DMS53 (cell line): ENCODE measurements at regions not wholly inside any gene's neighbourhood (a gene's known extent, or its start where the extent isn't known, plus 50 kb on each side); places are given as distances from the start of the nearest gene placed in this dataset.

Source experiments
- DNase-seq: peaks from one replicate; lab custom pipeline; 2025; lab: John Stamatoyannopoulos, UW

DNA sequence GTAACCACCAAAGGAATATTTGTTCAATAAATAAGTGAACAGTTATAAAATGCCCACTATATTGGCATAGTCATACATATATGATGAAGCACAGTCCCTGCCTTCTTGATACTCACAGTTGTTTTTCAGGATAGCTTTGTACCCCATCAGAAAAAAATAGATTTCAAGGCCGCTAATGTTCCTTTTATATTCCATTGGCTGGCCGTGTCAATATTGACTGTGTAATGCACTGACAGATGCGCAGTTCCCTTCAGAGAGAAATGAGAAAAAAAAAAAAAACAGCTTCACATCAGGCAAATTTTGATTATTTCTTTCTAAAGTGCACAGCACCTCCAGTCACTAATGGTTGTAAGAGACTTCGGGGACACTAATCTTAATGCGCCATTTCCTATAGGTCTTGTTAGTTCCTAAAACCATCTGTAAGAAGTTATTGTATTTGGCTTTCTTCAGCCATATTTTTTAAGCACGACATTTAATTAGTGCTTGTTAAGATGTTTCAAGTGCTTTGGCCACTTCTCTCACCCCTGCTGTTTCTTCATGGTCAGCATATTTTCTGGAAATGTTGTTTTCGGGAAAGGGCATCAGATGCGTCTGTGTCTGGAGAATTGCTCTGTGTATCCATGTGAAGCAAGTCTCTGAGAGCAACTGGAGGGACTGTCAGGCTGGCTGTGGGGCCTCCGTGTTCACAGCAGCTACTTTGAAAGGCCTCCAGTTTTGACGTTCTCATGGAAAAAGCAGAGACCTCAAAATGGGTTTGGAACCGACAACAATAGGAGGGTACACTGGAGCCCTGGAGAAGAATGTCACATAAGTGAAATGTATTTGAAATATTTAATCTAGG is 378.3 kb downstream of the MTX2 start:
- peak; percentile 69 for DNase-seq

DNA sequence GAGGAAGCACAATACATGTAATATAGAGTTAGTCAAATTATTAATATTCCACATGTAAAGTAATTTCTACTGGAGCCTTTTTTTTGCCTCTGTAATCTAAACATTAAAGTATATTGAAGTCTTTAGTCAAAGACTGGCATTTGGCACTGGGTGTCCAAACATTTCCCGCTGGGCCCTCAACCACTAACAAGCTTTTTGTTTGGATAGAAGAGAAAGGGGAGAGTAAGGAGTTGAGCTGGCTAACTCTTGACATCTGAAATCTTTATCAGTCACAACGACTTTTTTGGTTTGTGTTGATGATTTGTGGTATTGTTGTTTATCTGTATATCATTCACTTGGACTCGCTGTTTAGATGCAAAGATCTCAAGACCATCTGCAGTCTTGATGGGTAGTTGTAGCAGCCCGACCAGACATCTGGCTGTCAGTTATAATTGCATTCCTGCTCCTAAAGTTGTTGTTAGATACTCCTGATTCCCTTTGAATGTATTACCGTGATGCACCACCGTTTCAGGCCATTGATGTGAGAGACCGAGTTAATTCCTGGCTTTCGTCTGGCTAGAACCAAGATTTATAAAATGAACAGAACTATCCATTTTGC is 379.6 kb downstream of the MTX2 start:
- no peak for DNase-seq

DNA sequence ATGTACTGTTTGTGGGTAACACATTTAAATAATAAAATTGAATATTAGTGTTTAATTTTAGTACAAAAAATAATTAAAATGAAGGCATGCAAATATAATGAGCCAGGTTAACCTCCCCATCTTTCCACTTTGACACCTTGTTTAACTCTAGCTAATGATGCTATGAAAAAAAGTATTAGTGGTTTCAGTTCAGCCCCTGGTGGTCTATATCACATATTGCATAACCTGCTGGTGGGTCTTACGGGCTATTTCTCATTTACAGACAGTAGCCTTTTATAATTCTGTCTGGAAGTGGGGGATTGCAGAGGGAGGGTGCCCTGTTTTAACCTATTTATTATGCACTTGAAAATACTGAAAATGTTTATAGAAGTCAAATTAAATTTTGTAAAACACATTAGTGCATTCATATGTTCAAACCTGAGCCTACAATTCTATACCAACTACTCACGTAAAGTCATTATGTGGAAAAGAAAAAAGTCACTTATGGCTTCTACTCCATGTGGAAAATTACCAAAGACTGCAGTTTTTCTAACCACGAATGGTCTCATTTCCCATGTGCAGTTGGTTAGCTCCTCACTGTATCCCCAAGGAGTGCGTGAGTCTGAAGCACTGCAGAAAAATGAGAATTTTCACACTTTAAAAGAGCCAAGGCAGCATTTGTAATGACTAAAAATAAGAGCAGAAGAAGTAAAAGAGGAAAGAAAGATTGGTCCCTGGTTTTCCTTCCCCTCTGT is 381.0 kb downstream of the MTX2 start:
- DNase-seq = peak; percentile 28

DNA sequence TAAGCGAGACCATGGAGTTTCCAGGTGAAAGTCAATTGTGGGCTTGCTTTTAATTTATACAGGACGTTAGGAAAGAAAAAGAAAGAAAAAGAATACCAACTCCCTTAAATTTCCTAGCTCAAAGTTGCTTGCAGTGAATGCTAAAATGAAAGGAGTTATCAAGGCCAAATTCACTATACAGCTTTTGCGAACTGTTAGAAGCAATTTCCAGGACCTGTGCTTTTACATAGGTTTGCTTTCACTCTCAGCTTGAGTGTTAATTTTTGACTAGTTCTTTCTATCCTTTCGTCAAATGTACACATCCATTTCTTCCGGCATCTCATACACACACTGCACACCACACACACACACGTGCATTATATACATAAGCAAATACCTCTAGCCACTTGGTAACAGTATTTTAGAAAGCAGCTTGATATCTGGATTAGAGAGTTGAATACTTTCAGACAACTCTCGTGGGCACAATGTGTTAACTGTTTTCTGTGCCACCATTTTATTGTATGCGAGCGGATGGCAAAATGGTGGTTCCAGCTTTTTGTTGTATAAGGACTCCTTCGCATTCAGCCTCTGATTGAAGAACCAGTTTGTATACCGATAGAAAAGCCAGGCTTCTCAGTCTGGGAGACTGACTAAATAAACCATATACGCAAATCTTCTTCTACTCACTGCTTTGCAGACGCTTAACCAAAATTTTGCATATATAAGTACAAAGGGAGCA is 381.8 kb downstream of the MTX2 start:
- DNase-seq = no peak

DNA sequence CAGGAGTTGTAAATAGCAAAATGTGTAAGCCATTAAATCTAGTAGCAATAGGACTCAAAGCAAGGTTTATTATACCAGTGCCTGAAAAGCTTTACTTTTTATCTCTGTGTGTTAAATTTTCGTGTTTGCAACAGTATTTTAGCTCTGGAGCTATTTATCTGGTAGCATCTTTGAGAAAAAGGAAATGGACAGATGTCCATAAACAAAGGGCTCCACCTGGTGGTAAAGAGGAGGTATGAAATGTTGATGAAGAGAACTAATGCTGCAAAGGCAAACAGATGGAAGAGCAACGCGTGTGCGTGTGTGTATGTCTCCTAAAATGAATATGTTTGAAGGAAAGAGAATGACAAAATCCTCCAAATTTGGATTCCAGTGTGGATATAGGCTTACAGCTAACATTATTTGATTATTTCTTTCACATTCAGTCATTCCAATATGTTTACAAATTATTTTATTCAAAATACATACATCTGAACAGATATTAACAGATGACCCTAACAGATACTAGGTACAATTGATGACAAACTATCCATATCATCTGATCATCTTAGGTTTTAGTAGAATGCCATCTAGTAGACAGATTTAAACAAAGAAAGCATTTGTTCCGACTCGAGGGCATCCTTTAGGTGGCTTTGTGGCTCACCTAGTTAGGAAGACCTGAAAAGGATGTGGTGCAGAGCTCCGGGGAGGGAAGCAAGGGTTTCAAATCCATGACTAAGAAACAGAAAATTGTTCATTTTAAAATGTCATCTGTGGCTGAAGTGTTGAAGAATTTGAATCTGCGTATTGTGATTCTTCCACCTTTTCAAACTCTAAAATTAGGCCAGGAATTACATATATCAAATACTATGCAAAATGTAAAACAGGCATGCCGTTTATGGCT is 383.3 kb downstream of the MTX2 start:
- DNase-seq = peak; percentile 91

DNA sequence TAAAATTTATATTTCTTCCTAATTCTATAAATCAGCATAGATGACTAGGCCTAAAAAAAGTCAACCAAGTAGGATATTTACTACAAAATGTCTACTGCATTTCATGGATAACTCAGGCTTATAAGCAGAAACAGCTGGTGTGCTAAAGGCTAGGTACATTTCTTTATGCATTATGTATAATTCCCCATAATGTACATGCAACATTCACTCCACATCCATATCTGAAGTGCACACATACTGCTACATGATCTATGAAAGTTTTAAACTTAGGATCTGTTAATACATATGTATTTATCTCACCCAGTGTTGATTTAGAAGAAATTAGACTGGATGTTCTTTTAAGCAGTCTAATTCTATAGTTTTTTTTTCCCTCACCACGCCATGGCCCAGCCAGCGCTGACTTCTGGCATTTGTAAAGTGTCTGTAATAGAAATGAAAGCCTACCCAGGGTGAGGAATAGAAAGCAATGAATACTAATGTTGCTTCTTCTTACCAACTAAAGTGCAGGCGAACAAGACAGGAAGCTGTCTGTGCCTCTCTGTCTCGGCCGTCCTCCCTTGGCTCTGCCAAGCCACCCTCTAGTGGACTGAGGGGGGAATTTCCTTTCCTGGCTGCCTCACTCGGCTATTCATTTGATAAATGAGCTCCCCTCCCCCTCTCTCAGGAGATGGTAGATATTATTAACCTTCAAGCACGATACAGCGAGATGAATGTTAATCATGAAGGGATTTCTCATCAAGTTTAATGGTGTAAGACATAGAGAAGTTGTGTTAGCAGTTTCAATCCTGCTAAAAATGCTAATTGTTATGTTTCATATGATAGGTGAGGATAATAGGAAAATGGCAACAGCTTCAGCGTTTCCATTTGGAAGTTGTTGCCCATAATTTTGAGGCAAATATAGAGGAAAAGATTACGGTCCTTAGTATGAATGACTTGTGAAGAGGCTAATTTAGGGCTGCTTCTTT is 384.5 kb downstream of the MTX2 start:
- DNase-seq = peak; percentile 91

DNA sequence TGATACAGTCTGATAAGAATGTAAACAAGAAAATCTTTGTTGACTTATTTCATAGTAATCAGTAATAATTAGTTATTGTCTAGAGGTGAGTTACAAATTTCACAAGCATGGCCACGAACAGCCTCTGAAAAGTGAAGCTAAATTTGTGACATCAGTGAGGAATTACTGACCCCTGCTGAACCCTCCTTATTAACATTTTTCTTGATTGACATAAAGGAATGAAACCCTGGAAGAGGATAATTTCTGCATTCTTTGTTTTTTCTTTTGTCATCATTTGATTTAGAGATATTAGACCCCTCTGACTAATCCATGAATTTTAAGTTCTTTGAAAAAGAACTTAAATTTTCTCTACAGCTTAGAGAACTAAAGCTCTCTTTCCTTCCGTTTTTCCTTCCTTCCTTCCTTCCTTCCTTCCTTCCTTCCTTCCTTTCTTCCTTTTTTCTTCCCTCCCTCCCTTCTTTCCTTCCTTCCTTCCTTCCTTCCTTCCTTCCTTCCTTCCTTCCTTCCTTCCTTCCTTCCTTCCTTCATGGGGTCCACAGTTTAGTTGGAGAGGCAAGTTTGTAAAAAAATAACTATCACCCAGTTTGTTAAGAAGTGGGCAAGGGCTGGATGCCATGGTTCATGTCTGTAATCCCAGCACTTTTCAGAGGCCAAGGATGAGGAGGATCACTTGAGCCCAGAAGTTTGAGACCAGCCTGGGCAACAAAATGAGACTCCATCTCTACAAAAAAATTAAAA is 387.0 kb downstream of the MTX2 start:
- DNase-seq = no peak

DNA sequence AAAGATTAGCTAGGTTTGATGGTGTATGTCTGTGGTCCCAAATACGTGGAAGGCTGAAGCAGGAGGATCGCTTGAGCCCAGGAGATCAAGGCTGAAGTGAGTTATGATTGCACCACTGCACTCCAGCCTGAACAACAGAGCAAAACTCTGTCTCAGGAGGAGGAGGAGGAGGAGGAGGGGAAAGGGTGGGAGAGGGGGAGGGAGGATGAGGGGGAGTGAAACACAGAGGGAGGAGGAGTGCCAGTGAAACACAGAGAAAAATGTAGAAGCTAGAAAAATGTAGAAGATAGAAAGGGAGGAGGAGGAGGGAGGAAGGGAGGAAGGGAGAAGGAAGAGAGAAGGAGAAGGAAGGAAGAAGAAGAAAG is 387.5 kb downstream of the MTX2 start:
- DNase-seq = no peak

DNA sequence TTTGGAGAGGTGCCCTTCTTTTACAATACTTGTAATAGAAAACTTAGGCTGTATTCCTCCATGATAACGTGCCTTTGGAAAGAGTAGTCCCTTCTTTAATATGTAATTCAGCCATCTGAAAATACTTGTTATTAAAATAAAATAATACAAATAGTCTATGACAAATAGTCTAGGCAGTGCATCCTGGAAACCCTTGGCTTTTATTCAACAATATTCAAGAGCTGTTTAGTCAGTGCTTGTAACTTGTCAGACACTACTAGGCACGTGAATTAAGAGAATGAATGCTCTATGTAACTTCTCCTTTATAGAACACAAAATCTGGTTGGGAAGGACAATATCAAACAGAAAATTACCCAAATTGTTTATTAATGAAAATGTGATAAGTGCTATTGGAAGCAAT is 388.2 kb downstream of the MTX2 start:
- DNase-seq = no peak

DNA sequence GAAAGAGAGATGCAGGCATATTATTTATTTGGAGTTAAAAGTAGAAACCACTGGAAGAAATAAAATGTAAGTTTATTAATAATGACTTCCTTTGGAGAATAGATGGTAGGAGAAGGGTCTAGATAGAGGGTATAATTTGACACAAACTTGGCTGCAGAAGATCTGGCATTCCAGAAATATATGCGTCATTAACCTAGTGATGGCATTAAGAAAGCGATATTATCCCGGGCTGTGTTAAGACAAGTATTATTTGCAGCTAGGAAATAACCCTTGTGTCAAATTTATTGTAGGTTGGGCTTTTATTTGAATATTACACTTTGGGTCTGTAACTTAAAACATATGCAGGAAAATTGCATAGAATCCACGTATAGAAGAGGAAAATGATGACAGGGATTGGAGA is 389.5 kb downstream of the MTX2 start:
- DNase-seq = no peak

DNA sequence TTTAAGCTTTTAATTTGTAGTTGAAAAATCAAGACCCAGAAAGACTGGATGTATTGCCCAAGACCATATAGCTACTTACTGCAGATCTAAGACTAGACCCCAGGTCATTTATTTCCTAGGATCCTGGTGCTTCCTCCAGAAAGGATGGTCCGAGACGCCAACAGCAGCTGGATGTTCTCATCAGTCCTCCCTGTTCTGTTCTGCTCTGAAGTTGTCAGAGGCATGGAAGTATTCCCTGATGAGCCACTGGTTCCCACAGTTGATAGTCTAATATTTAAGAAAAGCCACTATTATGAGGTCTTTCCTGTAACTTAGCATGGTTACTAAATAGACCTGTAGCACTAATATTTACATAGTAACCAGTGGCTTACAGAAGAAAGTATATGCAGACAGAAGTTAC is 393.5 kb downstream of the MTX2 start:
- DNase-seq = no peak

DNA sequence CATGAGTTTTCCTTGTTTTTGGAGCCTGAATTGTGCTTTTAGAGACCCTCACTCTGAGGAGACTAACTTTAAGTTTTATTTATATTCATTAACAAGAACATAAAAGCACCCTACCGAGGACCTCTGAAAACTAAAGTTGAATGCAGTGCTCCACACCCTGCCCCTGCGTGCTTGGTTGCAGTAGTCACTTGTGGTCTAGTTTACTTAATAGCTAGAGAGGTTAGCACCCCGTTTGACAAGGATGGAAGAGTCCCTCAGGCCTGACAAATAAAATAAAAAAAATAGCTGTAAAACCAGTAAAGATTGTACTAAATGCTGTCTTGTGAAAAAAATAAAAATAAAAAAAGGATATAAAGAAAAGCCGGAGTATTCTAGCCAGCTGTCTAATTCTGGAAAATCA is 395.2 kb downstream of the MTX2 start:
- no peak for DNase-seq

DNA sequence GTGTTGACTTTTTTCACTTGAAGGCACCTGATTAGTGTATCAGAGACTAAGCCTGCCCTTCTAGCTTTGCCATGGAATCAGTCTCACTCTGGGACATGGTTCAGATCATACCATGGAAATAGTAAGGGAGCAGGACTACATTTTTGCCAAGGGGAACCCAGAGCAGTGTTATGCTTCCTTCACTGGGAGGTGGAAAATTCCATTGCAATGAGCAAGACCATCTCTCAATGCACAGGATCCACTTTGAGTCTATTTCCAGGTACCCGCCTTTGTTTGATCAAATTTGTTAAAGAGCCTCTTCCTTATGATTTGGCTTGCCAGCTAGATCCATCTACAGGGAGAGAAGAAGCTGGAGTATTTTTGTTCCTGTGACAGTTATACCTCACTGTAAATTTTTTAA is 395.8 kb downstream of the MTX2 start:
- no peak for DNase-seq

DNA sequence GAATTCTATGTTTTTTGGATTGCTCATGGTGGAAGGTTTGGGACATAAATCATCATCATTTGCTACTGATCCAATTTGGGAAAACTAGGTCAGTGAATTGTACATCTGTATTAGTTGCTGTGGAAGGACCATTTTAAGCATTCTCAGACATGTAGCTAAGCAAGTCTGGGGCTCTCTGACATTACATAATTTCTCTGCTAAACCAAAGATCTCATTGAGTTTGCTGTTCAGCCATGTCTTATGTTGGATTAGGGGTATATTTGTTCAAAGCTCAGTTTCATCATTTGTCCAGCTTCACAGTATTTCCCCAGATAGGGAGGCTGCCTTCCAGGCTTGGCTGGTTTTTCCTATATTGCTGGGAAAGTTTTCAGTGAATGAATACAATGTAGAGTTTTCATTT is 399.7 kb downstream of the MTX2 start:
- DNase-seq = no peak

DNA sequence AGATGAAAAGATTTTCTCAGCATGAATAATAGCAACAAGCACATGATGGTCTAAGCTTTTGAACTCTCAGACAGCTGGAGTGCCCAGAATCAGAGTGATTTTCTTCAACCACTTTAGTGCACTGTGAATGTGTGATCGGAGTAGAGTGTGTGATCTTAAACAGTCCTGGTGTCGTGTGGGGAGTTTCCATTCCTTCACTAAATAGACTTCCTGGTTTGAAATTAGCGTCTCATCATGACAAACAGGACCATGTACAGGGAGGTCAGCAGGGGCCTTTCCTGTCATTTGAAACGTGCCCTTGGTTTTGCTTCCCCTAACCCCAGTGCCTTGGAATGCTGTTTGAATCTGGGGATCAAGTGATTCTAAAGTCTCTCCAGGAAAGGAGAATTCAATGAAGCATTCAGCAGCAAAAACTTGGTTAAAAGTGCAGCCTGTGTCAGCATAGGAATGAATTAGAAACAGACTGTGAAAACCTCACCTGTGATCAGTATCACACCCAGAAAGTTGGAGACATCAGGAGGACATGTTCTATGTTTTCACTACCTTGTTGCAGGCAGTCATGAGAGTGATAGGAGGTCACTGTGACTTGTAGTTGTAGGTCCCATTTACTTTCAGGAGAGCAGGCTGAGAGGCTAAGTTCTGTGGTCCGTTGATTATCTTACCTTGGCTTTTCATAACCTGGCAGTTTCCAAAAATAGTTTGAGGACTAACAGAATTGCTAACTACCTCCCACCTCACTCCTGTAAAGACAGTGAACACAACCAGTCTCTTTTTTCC is 400.3 kb downstream of the MTX2 start:
- DNase-seq = peak; percentile 10

DNA sequence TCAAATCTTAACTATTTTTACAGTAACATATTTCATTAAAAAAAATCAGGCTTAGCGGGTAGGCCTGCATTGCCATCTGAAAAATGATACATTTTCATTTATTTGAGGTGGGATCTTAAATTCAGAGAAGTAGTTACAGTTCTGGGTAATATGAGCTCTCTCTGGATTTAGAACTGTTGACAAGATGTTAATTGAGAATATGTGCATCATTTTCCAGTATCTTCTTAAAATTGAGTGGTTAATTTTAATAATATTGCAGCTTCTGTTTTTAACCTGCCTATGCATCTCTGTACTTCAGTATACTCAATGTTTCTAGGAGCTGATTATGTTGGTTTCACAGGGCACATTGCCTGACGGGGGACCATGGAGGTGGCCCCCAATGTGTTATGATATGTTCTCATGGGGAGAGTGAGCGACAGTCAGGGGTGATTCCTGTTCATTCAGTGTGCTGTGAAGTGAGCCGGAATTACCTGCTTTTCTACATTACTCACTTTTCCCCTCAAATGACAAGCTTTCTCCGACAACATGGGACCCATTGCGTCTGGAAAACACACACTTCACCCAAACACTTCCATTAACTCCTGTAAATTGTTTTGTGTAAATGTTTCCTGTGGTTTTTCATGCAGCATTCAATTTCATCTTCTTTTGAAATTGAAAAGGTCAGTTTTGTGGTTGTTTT is 406.2 kb downstream of the MTX2 start:
- DNase-seq = no peak

DNA sequence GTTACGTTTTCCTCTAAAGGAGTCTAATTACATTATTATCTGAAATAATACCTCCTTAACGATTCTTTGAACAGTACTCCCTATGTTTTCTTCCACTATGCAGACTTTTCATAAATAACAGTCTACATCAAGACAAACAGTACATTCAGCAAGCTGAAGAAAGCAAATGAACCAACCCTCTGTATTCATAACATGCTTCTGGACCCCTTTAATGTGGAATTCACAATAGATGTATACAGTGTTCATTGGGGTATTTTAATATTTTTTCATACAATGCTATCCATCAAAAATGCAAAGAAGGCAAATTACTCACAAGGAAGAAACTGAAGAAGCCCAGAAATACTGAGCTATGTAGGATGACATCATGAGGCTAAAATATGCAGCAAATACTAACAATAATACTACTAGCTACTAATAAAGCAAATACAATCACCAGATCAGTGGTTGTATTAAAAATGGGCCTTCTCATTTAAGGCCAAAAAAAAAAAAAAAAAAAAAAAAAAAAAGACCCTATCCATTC is 408.6 kb downstream of the MTX2 start:
- DNase-seq = no peak

DNA sequence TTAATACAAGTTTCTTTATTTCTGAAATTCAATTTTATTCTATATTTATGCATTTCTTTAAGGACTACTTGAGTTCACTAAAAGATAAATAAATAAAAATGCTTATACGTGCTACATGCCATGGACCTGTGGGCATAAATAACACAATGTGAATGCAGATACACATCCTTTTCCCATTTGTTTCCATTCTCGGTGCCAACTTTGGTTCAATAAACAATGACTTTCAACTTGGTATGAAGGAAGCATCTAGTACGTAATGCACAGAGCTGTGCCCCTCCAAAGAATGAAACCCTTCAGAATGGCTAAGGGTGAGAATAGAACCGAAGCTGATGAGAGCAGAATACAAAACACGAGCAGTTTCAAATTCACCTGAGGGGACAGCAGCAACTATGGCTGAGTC is 409.3 kb downstream of the MTX2 start:
- DNase-seq = no peak
